ENCODE measurements at regions not wholly inside any gene's neighbourhood (a gene's known extent, or its start where the extent isn't known, plus 50 kb on each side); places are given as distances from the start of the nearest gene placed in this dataset.

DNA sequence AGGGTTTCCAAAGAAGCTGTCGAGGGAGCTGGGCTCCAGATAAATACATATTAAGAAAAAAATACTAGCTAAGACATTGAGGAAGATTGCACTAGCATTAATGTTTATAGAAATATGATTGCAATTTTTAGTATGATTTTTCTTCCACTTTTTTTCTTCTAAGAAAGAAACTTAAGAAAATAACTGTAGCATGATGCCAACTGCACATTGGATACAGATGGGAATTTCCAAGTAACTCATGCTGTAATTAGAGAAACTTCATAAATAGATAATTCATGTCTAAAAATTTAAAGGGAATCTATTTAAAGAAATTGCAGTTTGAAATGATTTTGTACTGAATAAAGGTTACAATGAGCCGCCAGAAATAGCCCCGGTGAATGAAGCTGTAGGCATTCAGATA, 119.4 kb downstream of the POLR1F start:
- H3K36me3 ChIP-seq (replicated peaks in 1 of 2; ENCODE audit: control insufficient read depth in 1 of 2, insufficient read depth in 2 of 2, low read length in 2 of 2): no peaks in the 10 kb centered on the region
- Mint-ChIP-seq H3K36me3 (no peaks in the 10 kb centered on the region), H3K4me3 (no peak overlapping the region), H3K27ac (no peak overlapping the region), H3K9me3 (peaks cover 0 to 9% (median 6%) of the 10 kb centered on the region in 7 donors), H3K27me3 (ENCODE audit: low read depth in 3 of 3) (peaks cover 0 to 2% (median 0%) of the 10 kb centered on the region in 3 donors), H3K4me1 (no peaks in the 10 kb centered on the region)
- intact Hi-C loops (cut with micrococcal nuclease): no loop called here
- no peak overlapping the region for H3K27ac ChIP-seq (ENCODE audit: low read depth in 1 of 2, low read length in 2 of 2)
- H4K20me1 ChIP-seq (ENCODE audit: insufficient read depth, low read length): no peaks in the 10 kb centered on the region
- TF ChIP-seq, protein P1, sequence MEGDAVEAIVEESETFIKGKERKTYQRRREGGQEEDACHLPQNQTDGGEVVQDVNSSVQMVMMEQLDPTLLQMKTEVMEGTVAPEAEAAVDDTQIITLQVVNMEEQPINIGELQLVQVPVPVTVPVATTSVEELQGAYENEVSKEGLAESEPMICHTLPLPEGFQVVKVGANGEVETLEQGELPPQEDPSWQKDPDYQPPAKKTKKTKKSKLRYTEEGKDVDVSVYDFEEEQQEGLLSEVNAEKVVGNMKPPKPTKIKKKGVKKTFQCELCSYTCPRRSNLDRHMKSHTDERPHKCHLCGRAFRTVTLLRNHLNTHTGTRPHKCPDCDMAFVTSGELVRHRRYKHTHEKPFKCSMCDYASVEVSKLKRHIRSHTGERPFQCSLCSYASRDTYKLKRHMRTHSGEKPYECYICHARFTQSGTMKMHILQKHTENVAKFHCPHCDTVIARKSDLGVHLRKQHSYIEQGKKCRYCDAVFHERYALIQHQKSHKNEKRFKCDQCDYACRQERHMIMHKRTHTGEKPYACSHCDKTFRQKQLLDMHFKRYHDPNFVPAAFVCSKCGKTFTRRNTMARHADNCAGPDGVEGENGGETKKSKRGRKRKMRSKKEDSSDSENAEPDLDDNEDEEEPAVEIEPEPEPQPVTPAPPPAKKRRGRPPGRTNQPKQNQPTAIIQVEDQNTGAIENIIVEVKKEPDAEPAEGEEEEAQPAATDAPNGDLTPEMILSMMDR (IDR thresholded peaks at IDR 0.05): no peak
- H3K9ac ChIP-seq (ENCODE audit: insufficient read depth, low read length, poor library complexity, severe bottlenecking): no peak overlapping the region
- H3K27me3 ChIP-seq (ENCODE audit: control insufficient read depth in 2 of 2, insufficient read depth in 2 of 2, low read length in 2 of 2): no peaks in the 10 kb centered on the region
- DNase-seq: no peak
- H2AFZ ChIP-seq (ENCODE audit: insufficient read depth, low read depth, low read length, poor library complexity, severe bottlenecking): no peak overlapping the region
- whole genome bisulfite sequencing (ENCODE audit: insufficient coverage): 100% methylated on average over 1 of the region's 3 CpGs
- H3K9me3 ChIP-seq (replicated peaks in 1 of 2; ENCODE audit: control insufficient read depth in 1 of 2, insufficient read depth in 1 of 2, low read length in 2 of 2): no peaks in the 10 kb centered on the region
- no peak overlapping the region for H3K4me2 ChIP-seq (replicated peaks; ENCODE audit: extremely low read depth, low read length, poor library complexity, severe bottlenecking)
- H3K79me2 ChIP-seq (ENCODE audit: insufficient read depth, low read length): no peaks in the 10 kb centered on the region
- no peak overlapping the region for H3K4me3 ChIP-seq (replicated peaks in 1 of 3; ENCODE audit: low read depth in 2 of 3, low read length in 3 of 3)
- H3K4me1 ChIP-seq (ENCODE audit: control insufficient read depth in 1 of 2, insufficient read depth in 2 of 2, low read length in 2 of 2): no peaks in the 10 kb centered on the region

DNA sequence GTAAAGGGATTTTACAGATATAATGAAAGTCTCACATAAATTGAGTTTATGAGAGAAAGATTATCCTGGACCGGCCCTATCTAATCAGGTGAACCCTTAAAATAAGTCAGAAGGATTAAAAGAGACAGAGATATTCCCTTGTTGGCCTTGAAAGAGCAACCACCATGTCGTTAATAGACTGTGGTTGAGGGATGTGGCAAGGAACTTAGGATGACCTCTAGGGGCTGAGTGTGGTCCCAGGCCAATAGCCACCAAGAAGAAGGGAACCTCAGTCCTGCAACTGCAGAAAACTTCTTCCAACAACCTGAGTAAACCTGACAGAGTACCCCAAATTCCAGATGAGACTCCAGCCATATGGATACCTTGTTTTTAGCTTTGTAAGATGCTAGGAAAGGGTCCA, 121.5 kb downstream of the POLR1F start:
- TF ChIP-seq, protein P1 (IDR thresholded peaks at IDR 0.05): no peak
- no peak overlapping the region for H3K4me3 ChIP-seq (replicated peaks in 1 of 3; ENCODE audit: low read depth in 2 of 3, low read length in 3 of 3)
- no peak overlapping the region for H3K27ac ChIP-seq (ENCODE audit: low read depth in 1 of 2, low read length in 2 of 2)
- H3K79me2 ChIP-seq (ENCODE audit: insufficient read depth, low read length): no peaks in the 10 kb centered on the region
- H3K9me3 ChIP-seq (replicated peaks in 1 of 2; ENCODE audit: control insufficient read depth in 1 of 2, insufficient read depth in 1 of 2, low read length in 2 of 2): no peaks in the 10 kb centered on the region
- H3K4me3 Mint-ChIP-seq: no peak overlapping the region
- no peaks in the 10 kb centered on the region for H3K4me1 ChIP-seq (ENCODE audit: control insufficient read depth in 1 of 2, insufficient read depth in 2 of 2, low read length in 2 of 2)
- no peaks in the 10 kb centered on the region for H4K20me1 ChIP-seq (ENCODE audit: insufficient read depth, low read length)
- H2AFZ ChIP-seq (ENCODE audit: insufficient read depth, low read depth, low read length, poor library complexity, severe bottlenecking): no peak overlapping the region
- H3K9me3 Mint-ChIP-seq: peaks cover 0 to 3% (median 0%) of the 10 kb centered on the region in 7 donors
- DNase-seq: no peak
- H3K36me3 ChIP-seq (replicated peaks in 1 of 2; ENCODE audit: control insufficient read depth in 1 of 2, insufficient read depth in 2 of 2, low read length in 2 of 2): no peaks in the 10 kb centered on the region
- H3K27me3 Mint-ChIP-seq (ENCODE audit: low read depth in 3 of 3): peaks cover 0 to 2% (median 1%) of the 10 kb centered on the region in 3 donors
- no peaks in the 10 kb centered on the region for H3K36me3 Mint-ChIP-seq
- intact Hi-C loops (cut with micrococcal nuclease): no loop called here
- H3K27me3 ChIP-seq (ENCODE audit: control insufficient read depth in 2 of 2, insufficient read depth in 2 of 2, low read length in 2 of 2): no peaks in the 10 kb centered on the region
- H3K4me2 ChIP-seq (replicated peaks; ENCODE audit: extremely low read depth, low read length, poor library complexity, severe bottlenecking): no peak overlapping the region
- H3K4me1 Mint-ChIP-seq: no peaks in the 10 kb centered on the region
- no peak overlapping the region for H3K27ac Mint-ChIP-seq
- 100% methylated on average over 1 of the region's 2 CpGs for WGBS (ENCODE audit: insufficient coverage)
- H3K9ac ChIP-seq (ENCODE audit: insufficient read depth, low read length, poor library complexity, severe bottlenecking): no peak overlapping the region

Data from CD14-positive monocyte (primary cell).